PC-9 (cell line): ENCODE measurements at regions not wholly inside any gene's neighbourhood (a gene's known extent, or its start where the extent isn't known, plus 50 kb on each side); places are given as distances from the start of the nearest gene placed in this dataset.

Experiments
- BruUV-seq: library from RNA; stranded (reverse); fragments of 400-500 nt; replicated peaks from 2 replicates; lab custom pipeline; 2021; lab: Mats Ljungman, UMichigan
- CTCF ChIA-PET: fragments of 300-600 bp; sonication (Branson Sonifier 250); formaldehyde crosslinking; loops from one replicate; lab custom pipeline; 2022; ENCODE audit warnings: antibody characterized with exemption; lab: Charles Lee
- POLR2A ChIA-PET: fragments of 300-600 bp; sonication (Branson Sonifier 250); formaldehyde crosslinking; loops from one replicate; lab custom pipeline; 2022; ENCODE audit warnings: antibody characterized with exemption; ENCODE audit not compliant: unreplicated experiment; lab: Charles Lee
- DNase-seq, 2 experiments: peaks; one replicate each; pipeline versions ENCODE4 v3.0.0 to v3.0.0-alpha.2; 2015 to 2022; ENCODE audit warnings: mixed read lengths in 1 of 2
- H2AFZ ChIP-seq: fragments of 200-600 bp; sonication (generic); 2 replicates; pipeline ENCODE4 v1.8.1; 2017; ENCODE audit warnings: antibody characterized with exemption
- H3F3A ChIP-seq: fragments of 200-600 bp; sonication (generic); 2 replicates; pipeline ENCODE4 v1.8.1; 2017; ENCODE audit warnings: antibody characterized with exemption, mild to moderate bottlenecking, low read depth; ENCODE audit not compliant: insufficient read depth
- H3K27ac ChIP-seq: fragments of 200-600 bp; sonication (generic); 2 replicates; pipeline ENCODE4 v1.6.1; 2016; ENCODE audit warnings: mixed run types
- H3K27me3 ChIP-seq: fragments of 200-600 bp; sonication (generic); 2 replicates; pipeline ENCODE4 v1.6.1; 2016; ENCODE audit warnings: low read depth, mixed run types; ENCODE audit not compliant: insufficient read depth
- H3K36me3 ChIP-seq: fragments of 200-600 bp; sonication (generic); 2 replicates; pipeline ENCODE4 v1.6.1; 2016; ENCODE audit warnings: low read depth, mixed run types
- H3K4me1 ChIP-seq: fragments of 200-600 bp; sonication (generic); replicated peaks from 2 replicates; pipeline ENCODE4 v1.6.1; 2016; ENCODE audit warnings: mixed run types; ENCODE audit not compliant: insufficient read depth
- H3K4me2 ChIP-seq: fragments of 200-600 bp; sonication (generic); 2 replicates; pipeline ENCODE4 v1.6.1; 2017; ENCODE audit warnings: mixed run types
- H3K4me3 ChIP-seq: fragments of 200-600 bp; sonication (generic); 2 replicates; pipeline ENCODE4 v1.6.1; 2016; ENCODE audit warnings: mixed run types
- H3K79me2 ChIP-seq: fragments of 200-600 bp; sonication (generic); 2 replicates; pipeline ENCODE4 v1.6.1; 2017; ENCODE audit warnings: low read depth, mixed run types
- H3K9me2 ChIP-seq: fragments of 200-600 bp; sonication (generic); 2 replicates; pipeline ENCODE4 v1.8.1; 2017; ENCODE audit warnings: mild to moderate bottlenecking; ENCODE audit not compliant: insufficient read depth
- H3K9me3 ChIP-seq: fragments of 200-600 bp; sonication (generic); 2 replicates; pipeline ENCODE4 v1.8.1; 2016; ENCODE audit warnings: low read depth; ENCODE audit not compliant: insufficient read depth
- H4K20me1 ChIP-seq: fragments of 200-600 bp; sonication (generic); 2 replicates; pipeline ENCODE4 v1.8.1; 2017; ENCODE audit not compliant: insufficient read depth
- EZH2 ChIP-seq: fragments of 200-600 bp; sonication (generic); IDR thresholded peaks from 2 replicates; pipeline ENCODE4 v1.8.0; 2017; ENCODE audit warnings: antibody characterized with exemption, low read depth
- intact Hi-C: fragments of 100-400 bp; cut with micrococcal nuclease; formaldehyde crosslinking; loops from one replicate; pipeline ENCODE4 v1.10.0; 2022; ENCODE audit not compliant: unreplicated experiment
- TF ChIP-seq, protein P1 (sequence below): fragments of 200-600 bp; sonication (generic); conservative IDR thresholded peaks from 2 replicates; pipeline ENCODE4 v1.6.1; 2017; ENCODE audit warnings: mixed run types, antibody characterized with exemption, mild to moderate bottlenecking, moderate library complexity

DNA sequence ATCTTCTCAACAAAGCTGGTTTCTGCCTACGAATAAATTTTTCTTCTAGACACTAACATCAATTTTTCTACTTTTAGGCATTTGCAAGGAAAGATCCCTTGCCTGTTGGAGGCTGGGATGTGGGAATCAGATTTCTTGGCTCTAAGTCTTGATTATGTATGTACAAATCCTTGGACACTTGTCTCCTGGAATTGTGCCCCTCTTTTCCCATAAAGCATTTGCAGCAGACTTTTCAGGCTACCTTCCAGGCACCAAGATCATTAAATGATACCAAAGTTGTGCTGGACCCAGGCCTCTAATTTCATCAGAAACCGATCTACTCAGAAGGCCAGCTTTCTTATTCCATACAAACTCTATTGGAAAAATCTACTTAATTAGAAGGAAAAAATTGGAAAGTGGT is 339.5 kb upstream of the DIPK2B start:
- no peaks in the 10 kb centered on the region for H3K27me3 ChIP-seq
- no peak overlapping the region for H3K4me2 ChIP-seq
- POLR2A ChIA-PET: no interaction called here
- H3K79me2 ChIP-seq: no peaks in the 10 kb centered on the region
- no peak overlapping the region for H2AFZ ChIP-seq
- H3K36me3 ChIP-seq: no peaks in the 10 kb centered on the region
- H3K27ac ChIP-seq: no peak overlapping the region
- no peaks in the 10 kb centered on the region for H3F3A ChIP-seq
- intact Hi-C loops: no loop called here
- BruUV-seq: no TSS peak
- no peaks in the 10 kb centered on the region for H3K9me2 ChIP-seq
- H3K4me3 ChIP-seq: no peak overlapping the region
- no peak for DNase-seq
- H4K20me1 ChIP-seq: no peaks in the 10 kb centered on the region
- TF ChIP-seq, protein P1, sequence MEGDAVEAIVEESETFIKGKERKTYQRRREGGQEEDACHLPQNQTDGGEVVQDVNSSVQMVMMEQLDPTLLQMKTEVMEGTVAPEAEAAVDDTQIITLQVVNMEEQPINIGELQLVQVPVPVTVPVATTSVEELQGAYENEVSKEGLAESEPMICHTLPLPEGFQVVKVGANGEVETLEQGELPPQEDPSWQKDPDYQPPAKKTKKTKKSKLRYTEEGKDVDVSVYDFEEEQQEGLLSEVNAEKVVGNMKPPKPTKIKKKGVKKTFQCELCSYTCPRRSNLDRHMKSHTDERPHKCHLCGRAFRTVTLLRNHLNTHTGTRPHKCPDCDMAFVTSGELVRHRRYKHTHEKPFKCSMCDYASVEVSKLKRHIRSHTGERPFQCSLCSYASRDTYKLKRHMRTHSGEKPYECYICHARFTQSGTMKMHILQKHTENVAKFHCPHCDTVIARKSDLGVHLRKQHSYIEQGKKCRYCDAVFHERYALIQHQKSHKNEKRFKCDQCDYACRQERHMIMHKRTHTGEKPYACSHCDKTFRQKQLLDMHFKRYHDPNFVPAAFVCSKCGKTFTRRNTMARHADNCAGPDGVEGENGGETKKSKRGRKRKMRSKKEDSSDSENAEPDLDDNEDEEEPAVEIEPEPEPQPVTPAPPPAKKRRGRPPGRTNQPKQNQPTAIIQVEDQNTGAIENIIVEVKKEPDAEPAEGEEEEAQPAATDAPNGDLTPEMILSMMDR: no peak
- TF ChIP-seq EZH2: no peak
- CTCF ChIA-PET: no interaction called here
- H3K9me3 ChIP-seq: no peaks in the 10 kb centered on the region
- H3K4me1 ChIP-seq: no peaks in the 10 kb centered on the region

DNA sequence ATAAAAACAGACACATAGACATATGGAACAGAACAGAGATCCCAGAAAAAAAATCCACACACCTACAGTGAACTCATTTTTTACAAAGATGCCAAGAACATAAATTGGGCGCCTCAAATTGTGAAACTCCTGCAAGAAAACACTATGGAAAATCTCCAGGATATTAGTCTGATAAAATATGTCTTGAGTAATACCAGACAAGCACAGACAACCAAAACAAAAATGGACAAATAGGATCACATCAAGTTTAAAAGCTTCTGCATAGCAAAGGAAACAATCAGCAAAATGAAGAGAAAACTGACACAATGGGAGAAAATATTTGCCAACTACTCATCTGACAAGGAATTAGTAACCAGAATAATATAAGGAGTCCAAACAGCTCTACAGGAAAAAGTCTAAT is 337.3 kb upstream of the DIPK2B start:
- CTCF ChIA-PET: no interaction called here
- Histone ChIP-seq H3K4me1 (no peaks in the 10 kb centered on the region), H3F3A (no peaks in the 10 kb centered on the region), H3K27ac (no peak overlapping the region), H3K4me3 (no peak overlapping the region), H3K9me3 (no peaks in the 10 kb centered on the region), H3K9me2 (no peaks in the 10 kb centered on the region), H3K4me2 (no peak overlapping the region), H3K36me3 (no peaks in the 10 kb centered on the region), H3K79me2 (no peaks in the 10 kb centered on the region), H3K27me3 (no peaks in the 10 kb centered on the region), H2AFZ (no peak overlapping the region), H4K20me1 (no peaks in the 10 kb centered on the region)
- no peak for TF ChIP-seq EZH2
- TF ChIP-seq, protein P1: no peak
- BruUV-seq: no TSS peak
- DNase-seq: no peak
- POLR2A ChIA-PET: no interaction called here
- intact Hi-C loops: no loop called here

DNA sequence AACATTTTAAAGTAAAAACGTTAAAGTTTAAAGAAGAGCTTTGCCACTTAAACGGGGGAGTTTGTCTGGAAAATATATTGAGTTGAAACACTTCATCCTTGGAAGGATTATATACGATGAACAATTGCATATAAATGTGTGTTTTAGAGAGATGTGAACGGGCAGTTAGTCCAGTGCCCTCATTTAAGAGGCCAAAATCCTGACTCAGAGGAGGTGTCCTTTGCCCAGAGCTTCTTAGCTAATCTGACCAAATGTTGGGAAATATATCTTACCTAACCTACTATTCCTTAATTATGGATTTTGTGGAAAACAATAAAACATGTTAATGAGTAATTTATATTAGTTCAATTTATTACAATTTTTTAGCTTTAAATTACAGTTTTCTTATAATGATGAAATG is 327.2 kb upstream of the DIPK2B start:
- H3K79me2 ChIP-seq: no peaks in the 10 kb centered on the region
- no peak overlapping the region for H2AFZ ChIP-seq
- no peaks in the 10 kb centered on the region for H3K27me3 ChIP-seq
- ChIA-PET CTCF (no interaction called here), POLR2A (no interaction called here)
- no TSS peak for BruUV-seq
- H3K4me2 ChIP-seq: no peak overlapping the region
- no peaks in the 10 kb centered on the region for H3K9me3 ChIP-seq
- no peaks in the 10 kb centered on the region for H3K4me1 ChIP-seq
- H3K4me3 ChIP-seq: no peak overlapping the region
- no peaks in the 10 kb centered on the region for H4K20me1 ChIP-seq
- no peaks in the 10 kb centered on the region for H3K9me2 ChIP-seq
- H3K36me3 ChIP-seq: no peaks in the 10 kb centered on the region
- no peaks in the 10 kb centered on the region for H3F3A ChIP-seq
- H3K27ac ChIP-seq: no peak overlapping the region
- intact Hi-C loops: no loop called here
- TF ChIP-seq, protein P1: no peak
- no peak for TF ChIP-seq EZH2
- no peak for DNase-seq
